GM19351 (cell line): ENCODE measurements at regions not wholly inside any gene's neighbourhood (a gene's known extent, or its start where the extent isn't known, plus 50 kb on each side); places are given as distances from the start of the nearest gene placed in this dataset.
A peak's percentile ranks its signal among the peaks of the same experiment; 100 is the strongest.

Experiments used
- ATAC-seq: cut with Tn5 transposase; IDR thresholded peaks from one replicate; pipeline ENCODE4 v1.9.1; 2021; ENCODE audit warnings: mild to moderate bottlenecking, moderate library complexity; ENCODE audit not compliant: unreplicated experiment

- ATAC-seq, result no peak
Measured at GRCh38 chr5:167953151-167953798, 338.2 kb upstream of the WWC1 start.

GRCh38 chr5:167961731-167962130 lies 329.7 kb upstream of the WWC1 start:
- ATAC-seq, result no peak

DNA sequence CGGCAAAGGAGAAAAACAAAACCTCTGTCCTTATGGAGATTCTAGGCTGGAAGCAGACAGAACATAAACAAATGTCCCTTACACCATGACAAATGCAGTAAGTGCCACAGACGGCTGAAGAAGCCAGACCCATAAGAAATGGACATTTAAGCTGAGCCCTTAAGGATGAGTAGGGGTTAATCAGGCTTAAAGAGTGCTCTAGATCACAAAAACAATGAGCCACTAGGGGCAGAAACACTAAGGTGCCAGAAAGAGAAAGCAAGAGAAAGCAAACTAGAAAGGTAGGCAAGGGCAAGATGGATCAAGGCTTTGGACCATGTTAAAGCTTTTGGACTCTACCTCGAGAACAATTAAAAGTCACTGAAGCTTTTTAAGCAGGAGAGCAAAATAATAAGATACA lies 326.9 kb upstream of the WWC1 start:
- no peak for ATAC-seq

GRCh38 chr5:167965710-167966109 lies 325.7 kb upstream of the WWC1 start:
- no peak for ATAC-seq

- ATAC-seq, result no peak
Measured at GRCh38 chr5:167966979-167967378, 324.5 kb upstream of the WWC1 start.

- no peak for ATAC-seq
Measured at GRCh38 chr5:167967494-167968177, 323.8 kb upstream of the WWC1 start.

- ATAC-seq, result no peak
Measured at GRCh38 chr5:167968837-167969236, 322.6 kb upstream of the WWC1 start.

DNA sequence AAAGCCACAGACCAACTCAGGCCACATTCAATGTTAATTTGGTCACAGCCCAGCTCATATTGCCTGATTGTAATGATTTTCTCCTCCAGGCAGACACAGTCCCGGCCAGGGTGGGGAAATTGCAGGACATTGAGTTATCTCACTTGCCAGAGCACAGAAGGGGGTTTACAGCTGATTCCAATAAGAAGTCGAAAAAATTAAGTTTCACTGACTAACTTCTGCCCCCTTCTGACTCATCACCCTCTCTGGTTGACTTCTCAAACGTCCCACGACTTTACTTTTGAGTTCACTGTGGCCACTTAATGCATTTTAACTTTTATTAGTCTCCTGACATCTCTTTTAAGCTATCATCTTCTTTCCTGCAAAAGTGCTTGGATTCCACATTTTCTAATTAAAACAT lies 321.4 kb upstream of the WWC1 start:
- ATAC-seq, result peak; percentile 88

DNA sequence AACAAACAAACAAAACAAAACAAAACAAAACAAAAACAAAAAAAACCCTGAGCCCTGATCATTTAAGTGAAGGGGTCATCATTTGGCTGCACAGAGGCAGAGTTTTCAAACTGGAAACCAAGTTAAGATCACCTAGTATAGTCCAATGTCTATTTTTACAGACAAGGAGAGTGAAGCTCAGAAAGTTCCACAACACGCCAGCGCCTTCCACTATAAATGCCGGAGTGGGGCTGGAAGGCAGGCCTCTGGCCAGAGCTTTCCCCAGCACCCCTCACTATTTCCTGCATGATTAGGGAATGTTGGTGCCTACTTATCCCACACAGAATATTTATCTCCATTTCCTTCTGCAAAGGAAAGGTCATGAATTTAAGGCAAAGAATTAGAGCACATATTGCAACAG lies 319.7 kb upstream of the WWC1 start:
- ATAC-seq, result no peak

GRCh38 chr5:167973126-167973525 lies 318.3 kb upstream of the WWC1 start:
- no peak for ATAC-seq

GRCh38 chr5:167984951-167985350 lies 306.5 kb upstream of the WWC1 start:
- ATAC-seq, result no peak

DNA sequence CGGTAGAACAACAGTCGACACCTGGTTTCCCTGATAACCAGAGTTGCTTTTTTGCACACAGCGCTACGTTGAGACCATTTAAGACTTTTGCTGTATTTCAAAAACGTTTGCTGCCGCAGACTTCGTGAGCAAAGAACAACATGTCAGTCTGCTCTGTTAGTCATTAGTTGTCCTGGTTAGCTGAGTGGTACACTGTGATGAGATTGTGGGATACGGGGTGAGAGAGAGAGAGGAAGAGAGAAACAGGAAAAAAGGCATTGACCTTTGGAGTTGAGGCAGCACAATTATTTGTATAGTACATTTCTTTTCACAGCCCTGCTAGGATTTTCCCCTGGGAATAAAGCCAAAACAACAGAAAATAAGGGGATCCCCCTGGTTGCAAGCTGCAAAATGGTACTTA lies 306.1 kb upstream of the WWC1 start:
- ATAC-seq, result no peak

DNA sequence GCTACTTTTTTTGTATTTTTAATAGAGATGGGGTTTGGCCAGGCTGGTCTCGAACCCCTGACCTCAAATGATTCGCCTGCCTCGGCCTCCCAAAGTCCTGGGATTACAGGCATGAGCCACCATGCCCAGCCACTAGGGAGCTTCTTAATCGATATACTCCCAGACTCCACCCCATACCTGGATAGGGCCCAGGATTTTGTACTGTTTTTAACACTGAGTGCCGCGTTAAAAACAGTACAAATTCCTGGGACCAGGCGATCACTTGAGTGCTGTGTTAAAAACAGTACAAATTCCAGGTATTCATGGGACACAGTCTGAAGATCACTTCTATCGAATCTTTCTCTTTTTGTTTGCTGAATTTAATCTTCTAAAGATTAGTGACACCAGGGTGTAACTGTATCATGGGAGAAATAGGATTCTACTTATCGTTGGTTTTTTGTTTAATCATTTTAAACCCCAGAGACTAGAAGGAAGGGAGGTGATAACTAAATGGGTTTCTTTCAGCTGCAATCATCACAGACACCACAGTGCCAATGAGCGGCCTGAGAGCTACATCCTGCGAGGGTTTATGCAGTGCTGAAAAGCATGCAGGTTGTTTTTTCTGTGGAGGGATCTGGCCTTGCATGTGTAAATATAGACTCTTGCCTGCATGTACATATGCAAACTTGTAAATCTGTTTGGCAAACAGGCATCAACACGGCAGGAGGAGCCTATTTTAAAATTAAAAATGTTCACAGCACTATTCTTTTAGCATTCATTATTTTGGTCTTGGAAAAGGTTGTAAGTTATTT lies 303.8 kb upstream of the WWC1 start:
- ATAC-seq, result no peak

DNA sequence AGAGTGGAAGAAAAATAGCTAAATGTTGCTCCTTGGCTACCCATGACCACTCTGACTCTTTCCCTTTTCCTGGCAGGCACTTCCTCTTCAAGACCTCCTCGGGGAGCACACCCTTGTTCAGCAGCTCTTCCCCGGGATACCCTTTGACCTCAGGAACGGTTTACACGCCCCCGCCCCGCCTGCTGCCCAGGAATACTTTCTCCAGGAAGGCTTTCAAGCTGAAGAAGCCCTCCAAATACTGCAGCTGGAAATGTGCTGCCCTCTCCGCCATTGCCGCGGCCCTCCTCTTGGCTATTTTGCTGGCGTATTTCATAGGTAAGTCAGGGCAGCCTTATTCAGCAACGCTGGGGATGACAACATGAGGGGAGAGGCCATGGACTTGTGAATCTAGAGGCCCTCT lies 298.6 kb upstream of the WWC1 start:
- no peak for ATAC-seq

GRCh38 chr5:167993771-167994170 lies 297.7 kb upstream of the WWC1 start:
- ATAC-seq, result no peak

DNA sequence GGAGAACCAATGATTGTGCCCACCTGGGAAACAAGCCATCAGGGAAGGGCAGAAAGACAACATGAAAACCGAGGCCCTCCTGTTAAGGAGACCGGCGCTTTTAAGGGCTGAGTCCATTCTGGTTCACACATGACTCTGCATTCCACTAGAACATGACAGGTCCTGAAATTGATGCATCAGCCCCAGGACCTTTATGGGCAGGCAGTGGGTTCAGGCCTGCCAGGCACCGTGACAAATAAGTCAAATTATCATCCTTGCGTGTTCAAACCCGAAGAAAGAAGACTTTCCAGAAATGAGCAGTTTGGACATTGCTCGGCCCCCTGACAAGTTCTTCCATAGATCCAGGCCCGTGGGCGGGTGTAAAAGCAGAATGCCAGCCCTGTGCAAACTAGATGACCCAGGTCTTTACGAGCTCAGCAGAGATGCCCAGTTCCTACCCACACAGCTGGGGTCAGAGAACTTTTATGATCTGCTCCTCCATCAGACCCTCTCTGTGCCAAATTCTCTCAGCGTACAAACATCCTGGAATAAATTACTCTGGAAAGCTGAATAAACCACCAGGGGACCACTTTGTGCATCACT lies 295.5 kb upstream of the WWC1 start:
- ATAC-seq, result no peak

DNA sequence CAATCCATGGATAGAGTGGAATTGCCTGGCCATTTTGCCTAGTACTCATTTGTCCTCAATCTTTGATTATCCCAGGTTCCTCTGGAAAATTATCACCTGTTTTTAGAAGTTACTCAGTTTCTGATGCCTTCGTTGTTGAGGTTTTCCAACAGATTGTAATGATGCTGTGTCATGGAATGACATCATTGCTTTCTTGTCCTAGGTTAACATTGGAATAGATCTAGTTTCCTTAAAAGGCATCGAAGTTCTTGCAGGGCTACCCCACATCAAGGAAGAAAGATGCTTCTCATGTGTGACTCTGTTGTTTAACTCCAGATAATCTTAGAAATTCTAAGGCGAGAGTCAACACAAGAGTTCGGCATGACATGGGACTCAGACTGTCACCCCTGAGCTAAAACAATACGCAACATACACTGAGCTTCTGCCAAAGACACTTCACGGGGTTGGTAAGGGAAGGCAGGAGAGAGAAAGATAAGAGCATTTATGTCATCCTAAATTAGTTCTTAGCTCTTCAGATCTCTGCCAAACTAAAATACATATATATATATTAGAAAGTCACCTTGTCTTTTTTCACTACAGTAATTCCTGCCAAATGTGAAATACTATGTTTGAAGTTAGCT lies 293.2 kb upstream of the WWC1 start:
- ATAC-seq, result no peak

DNA sequence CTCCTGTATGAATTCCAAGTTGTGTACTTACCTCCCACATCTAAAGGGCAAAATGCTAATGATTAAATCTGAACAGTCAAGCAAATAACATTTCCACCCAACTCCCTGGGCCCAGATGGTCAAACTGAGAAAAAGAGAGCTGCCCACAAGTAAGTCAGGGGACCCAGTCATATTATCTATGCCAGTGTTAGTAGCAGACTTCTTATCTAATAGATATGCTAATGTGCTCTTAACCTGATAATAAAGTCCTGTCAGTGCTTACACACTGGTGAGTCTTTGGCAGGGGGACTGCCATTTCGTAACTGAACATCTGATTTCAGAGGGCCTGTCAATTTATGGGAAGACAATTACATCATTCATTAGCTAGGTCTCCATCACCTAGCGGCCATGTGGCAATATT lies 292.3 kb upstream of the WWC1 start:
- no peak for ATAC-seq

DNA sequence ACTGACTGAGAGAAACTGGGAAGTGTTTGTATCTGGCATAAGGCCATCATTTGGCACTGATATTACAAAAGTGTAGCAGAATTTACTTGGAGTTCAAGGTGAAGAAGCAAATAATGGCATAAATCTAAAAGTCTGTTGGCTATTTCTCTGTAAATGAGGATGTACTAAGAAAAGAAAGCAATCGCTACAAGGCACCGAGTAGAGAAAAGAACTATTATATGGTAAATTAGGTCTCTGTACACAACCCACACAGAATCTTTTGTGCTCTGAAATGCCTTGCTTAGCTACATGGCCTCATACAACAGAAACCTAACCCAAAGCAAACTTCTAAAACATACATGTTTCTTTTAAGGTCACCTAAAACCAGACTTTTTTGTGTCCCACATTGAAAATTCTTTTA lies 290.1 kb upstream of the WWC1 start:
- no peak for ATAC-seq

DNA sequence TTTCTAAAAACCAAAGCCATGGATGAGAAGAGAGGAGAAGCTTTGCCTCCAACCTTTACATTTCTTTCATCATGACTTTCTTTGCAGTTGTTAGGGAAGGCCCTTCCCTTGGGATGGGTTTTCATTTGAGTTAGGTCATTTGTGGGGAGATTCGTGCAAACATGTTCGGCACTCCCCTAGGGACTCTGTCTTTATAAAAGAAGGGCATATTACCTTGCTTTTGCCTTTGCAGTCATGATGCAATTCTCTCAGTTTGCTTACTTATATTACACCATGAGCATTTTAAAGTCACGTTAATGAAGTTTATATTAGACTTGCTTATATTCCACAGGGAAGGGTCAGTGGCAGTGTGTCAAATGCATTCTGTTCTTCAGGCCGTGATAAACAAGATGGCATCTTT lies 289.3 kb upstream of the WWC1 start:
- ATAC-seq, result no peak

GRCh38 chr5:168005093-168005492 lies 286.4 kb upstream of the WWC1 start:
- ATAC-seq, result no peak
